ENCODE measurements at regions not wholly inside any gene's neighbourhood (a gene's known extent, or its start where the extent isn't known, plus 50 kb on each side); places are given as distances from the start of the nearest gene placed in this dataset.

DNA sequence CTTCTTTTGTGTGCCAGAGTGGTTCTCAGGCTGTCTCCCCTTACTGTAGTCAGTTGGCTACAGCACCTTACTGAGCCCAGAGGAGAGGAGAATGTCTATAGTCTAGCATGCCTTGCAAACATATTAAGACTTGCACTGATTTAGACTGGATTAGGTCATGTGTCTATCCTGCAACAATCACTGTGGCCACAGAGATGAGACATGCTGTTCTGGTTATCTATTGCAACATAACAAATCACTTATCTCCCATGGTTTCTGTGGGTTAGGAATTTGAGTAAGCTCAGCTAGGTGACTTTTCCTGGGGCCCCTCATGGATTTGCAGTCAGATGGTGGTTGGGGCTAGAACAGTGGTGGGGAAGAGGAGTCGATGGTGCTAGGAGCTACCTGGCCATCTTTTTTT is 261.3 kb downstream of the SOD2 start:
- no peak overlapping the region for H3K23ac ChIP-seq (ENCODE audit: low read length in 2 of 2)
- DNase-seq: no peak
- H2AK5ac ChIP-seq (ENCODE audit: low read length, severe bottlenecking): no peak overlapping the region
- H4K91ac ChIP-seq (ENCODE audit: low read length): no peak overlapping the region
- no peak overlapping the region for H3K4me2 ChIP-seq (ENCODE audit: low read length, poor library complexity, severe bottlenecking)
- peaks cover 25% of the 10 kb centered on the region for H3K9me3 ChIP-seq (ENCODE audit: control insufficient read depth, low read length)
- WGBS: 63% methylated on average over 1 of the region's 1 CpG
- no peaks in the 10 kb centered on the region for H3K79me1 ChIP-seq (replicated peaks; ENCODE audit: low read length, poor library complexity, severe bottlenecking)
- no peak overlapping the region for H4K8ac ChIP-seq (ENCODE audit: low read length)
- no peak overlapping the region for H3K9ac ChIP-seq (ENCODE audit: low read length)
- no peak overlapping the region for H2BK5ac ChIP-seq (ENCODE audit: low read depth, low read length, poor library complexity, severe bottlenecking)
- no peaks in the 10 kb centered on the region for H3K4me1 ChIP-seq (ENCODE audit: control insufficient read depth, insufficient read depth, low read depth, low read length)
- peaks cover 0 to 7% of the 10 kb centered on the region in 2 experiments for H3K27me3 ChIP-seq (ENCODE audit: control insufficient read depth in 1 of 2, insufficient read depth in 1 of 2, low read length in 2 of 2)
- no peak overlapping the region for H3K4ac ChIP-seq (ENCODE audit: low read depth in 1 of 2, low read length in 2 of 2)
- H3K4me3 ChIP-seq (ENCODE audit: insufficient read depth in 1 of 2, low read depth in 1 of 2, low read length in 2 of 2): no peak overlapping the region
- no peak overlapping the region for H3K18ac ChIP-seq (ENCODE audit: low read depth in 1 of 2, low read length in 2 of 2)
- no peak overlapping the region for H2BK15ac ChIP-seq (ENCODE audit: low read depth, poor library complexity, severe bottlenecking)
- no peak overlapping the region for H2AFZ ChIP-seq (ENCODE audit: low read depth, low read length)
- no peak overlapping the region for H2BK12ac ChIP-seq (ENCODE audit: low read length in 2 of 2)
- H2BK120ac ChIP-seq (ENCODE audit: low read depth, low read length): no peak overlapping the region
- H3K14ac ChIP-seq (ENCODE audit: low read length in 2 of 2): no peak overlapping the region
- H3K36me3 ChIP-seq (ENCODE audit: control insufficient read depth in 1 of 2, insufficient read depth in 2 of 2, low read depth in 1 of 2, low read length in 2 of 2): no peaks in the 10 kb centered on the region
- no peak overlapping the region for H3K27ac ChIP-seq (ENCODE audit: low read length, poor library complexity, severe bottlenecking)

DNA sequence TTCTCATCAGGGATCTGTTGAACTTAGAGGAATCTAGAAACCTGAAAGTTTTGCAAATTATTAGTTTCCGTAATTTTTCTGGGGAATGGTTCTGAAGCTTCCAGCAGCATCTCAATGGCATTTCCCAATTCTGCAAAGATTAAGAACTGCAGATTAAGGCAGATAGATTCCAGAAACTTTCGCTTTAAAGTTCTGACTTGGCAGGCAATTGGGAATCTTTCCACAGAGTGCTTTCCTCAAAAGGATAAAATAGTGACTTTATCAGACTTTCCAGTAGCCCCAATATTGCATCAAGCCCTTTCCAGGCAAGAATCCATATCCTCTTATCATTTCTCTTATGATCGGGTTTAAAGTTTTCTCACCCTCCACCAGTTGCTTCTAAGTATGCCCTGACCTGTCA is 261.1 kb downstream of the FNDC1 start:
- H3K23ac ChIP-seq (ENCODE audit: low read length in 2 of 2): no peak overlapping the region
- H2BK120ac ChIP-seq (ENCODE audit: low read depth, low read length): no peak overlapping the region
- H3K4me1 ChIP-seq (ENCODE audit: control insufficient read depth, insufficient read depth, low read depth, low read length): no peaks in the 10 kb centered on the region
- no peak overlapping the region for H2BK15ac ChIP-seq (ENCODE audit: low read depth, poor library complexity, severe bottlenecking)
- H2BK12ac ChIP-seq (ENCODE audit: low read length in 2 of 2): no peak overlapping the region
- peaks cover 25% of the 10 kb centered on the region for H3K9me3 ChIP-seq (ENCODE audit: control insufficient read depth, low read length)
- WGBS: 68% methylated on average over 3 of the region's 3 CpGs
- no peak overlapping the region for H3K14ac ChIP-seq (ENCODE audit: low read length in 2 of 2)
- no peak overlapping the region for H3K4me2 ChIP-seq (ENCODE audit: low read length, poor library complexity, severe bottlenecking)
- H4K91ac ChIP-seq (ENCODE audit: low read length): no peak overlapping the region
- H3K4ac ChIP-seq (ENCODE audit: low read depth in 1 of 2, low read length in 2 of 2): no peak overlapping the region
- no peak overlapping the region for H3K9ac ChIP-seq (ENCODE audit: low read length)
- H2AFZ ChIP-seq (ENCODE audit: low read depth, low read length): no peak overlapping the region
- no peak overlapping the region for H2AK5ac ChIP-seq (ENCODE audit: low read length, severe bottlenecking)
- no peak overlapping the region for H3K27ac ChIP-seq (ENCODE audit: low read length, poor library complexity, severe bottlenecking)
- H3K4me3 ChIP-seq (ENCODE audit: insufficient read depth in 1 of 2, low read depth in 1 of 2, low read length in 2 of 2): peak overlapping the region in 1 of 2 experiments; percentile 40
- no peaks in the 10 kb centered on the region for H3K79me1 ChIP-seq (replicated peaks; ENCODE audit: low read length, poor library complexity, severe bottlenecking)
- DNase-seq: no peak
- H3K36me3 ChIP-seq (ENCODE audit: control insufficient read depth in 1 of 2, insufficient read depth in 2 of 2, low read depth in 1 of 2, low read length in 2 of 2): no peaks in the 10 kb centered on the region
- H3K27me3 ChIP-seq (ENCODE audit: control insufficient read depth in 1 of 2, insufficient read depth in 1 of 2, low read length in 2 of 2): no peaks in the 10 kb centered on the region
- H4K8ac ChIP-seq (ENCODE audit: low read length): no peak overlapping the region
- H3K18ac ChIP-seq (ENCODE audit: low read depth in 1 of 2, low read length in 2 of 2): no peak overlapping the region
- H2BK5ac ChIP-seq (ENCODE audit: low read depth, low read length, poor library complexity, severe bottlenecking): no peak overlapping the region

- DNase-seq: no peak
- Histone ChIP-seq H3K18ac (ENCODE audit: low read depth in 1 of 2, low read length in 2 of 2) (no peak overlapping the region), H3K36me3 (ENCODE audit: control insufficient read depth in 1 of 2, insufficient read depth in 2 of 2, low read depth in 1 of 2, low read length in 2 of 2) (no peaks in the 10 kb centered on the region), H3K4me2 (ENCODE audit: low read length, poor library complexity, severe bottlenecking) (no peak overlapping the region), H3K27ac (ENCODE audit: low read length, poor library complexity, severe bottlenecking) (no peak overlapping the region), H2BK12ac (ENCODE audit: low read length in 2 of 2) (no peak overlapping the region), H3K9me3 (ENCODE audit: control insufficient read depth, low read length) (peaks cover 19% of the 10 kb centered on the region), H2BK15ac (ENCODE audit: low read depth, poor library complexity, severe bottlenecking) (no peak overlapping the region), H4K91ac (ENCODE audit: low read length) (no peak overlapping the region), H3K23ac (ENCODE audit: low read length in 2 of 2) (no peak overlapping the region), H3K4me3 (ENCODE audit: insufficient read depth in 1 of 2, low read depth in 1 of 2, low read length in 2 of 2) (no peak overlapping the region), H2BK5ac (ENCODE audit: low read depth, low read length, poor library complexity, severe bottlenecking) (no peak overlapping the region), H2AK5ac (ENCODE audit: low read length, severe bottlenecking) (no peak overlapping the region), H3K4me1 (ENCODE audit: control insufficient read depth, insufficient read depth, low read depth, low read length) (no peaks in the 10 kb centered on the region), H2AFZ (ENCODE audit: low read depth, low read length) (no peak overlapping the region), H4K8ac (ENCODE audit: low read length) (no peak overlapping the region), H2BK120ac (ENCODE audit: low read depth, low read length) (no peak overlapping the region), H3K14ac (ENCODE audit: low read length in 2 of 2) (no peak overlapping the region), H3K27me3 (ENCODE audit: control insufficient read depth in 1 of 2, insufficient read depth in 1 of 2, low read length in 2 of 2) (no peaks in the 10 kb centered on the region), H3K79me1 (replicated peaks; ENCODE audit: low read length, poor library complexity, severe bottlenecking) (no peaks in the 10 kb centered on the region), H3K9ac (ENCODE audit: low read length) (no peak overlapping the region), H3K4ac (ENCODE audit: low read depth in 1 of 2, low read length in 2 of 2) (no peak overlapping the region)
- 26% methylated on average over 2 of the region's 2 CpGs for WGBS
These were observed 260.2 kb downstream of the FNDC1 start for GRCh38 chr6:159429433-159429832.

- Histone ChIP-seq H3K27me3 (ENCODE audit: control insufficient read depth in 1 of 2, insufficient read depth in 1 of 2, low read length in 2 of 2) (no peaks in the 10 kb centered on the region), H3K27ac (ENCODE audit: low read length, poor library complexity, severe bottlenecking) (no peak overlapping the region), H3K4me2 (ENCODE audit: low read length, poor library complexity, severe bottlenecking) (no peak overlapping the region), H3K18ac (ENCODE audit: low read depth in 1 of 2, low read length in 2 of 2) (no peak overlapping the region), H3K9ac (ENCODE audit: low read length) (no peak overlapping the region), H2AK5ac (ENCODE audit: low read length, severe bottlenecking) (no peak overlapping the region), H3K9me3 (ENCODE audit: control insufficient read depth, low read length) (peaks cover 6% of the 10 kb centered on the region), H3K23ac (ENCODE audit: low read length in 2 of 2) (no peak overlapping the region), H3K14ac (ENCODE audit: low read length in 2 of 2) (no peak overlapping the region), H3K79me1 (replicated peaks; ENCODE audit: low read length, poor library complexity, severe bottlenecking) (no peaks in the 10 kb centered on the region), H2BK120ac (ENCODE audit: low read depth, low read length) (no peak overlapping the region), H4K91ac (ENCODE audit: low read length) (no peak overlapping the region), H2BK15ac (ENCODE audit: low read depth, poor library complexity, severe bottlenecking) (no peak overlapping the region), H2AFZ (ENCODE audit: low read depth, low read length) (no peak overlapping the region), H3K4ac (ENCODE audit: low read depth in 1 of 2, low read length in 2 of 2) (no peak overlapping the region), H3K4me3 (ENCODE audit: insufficient read depth in 1 of 2, low read depth in 1 of 2, low read length in 2 of 2) (no peak overlapping the region), H2BK12ac (ENCODE audit: low read length in 2 of 2) (no peak overlapping the region), H3K36me3 (ENCODE audit: control insufficient read depth in 1 of 2, insufficient read depth in 2 of 2, low read depth in 1 of 2, low read length in 2 of 2) (no peaks in the 10 kb centered on the region), H4K8ac (ENCODE audit: low read length) (no peak overlapping the region), H2BK5ac (ENCODE audit: low read depth, low read length, poor library complexity, severe bottlenecking) (no peak overlapping the region), H3K4me1 (ENCODE audit: control insufficient read depth, insufficient read depth, low read depth, low read length) (no peaks in the 10 kb centered on the region)
- 71% methylated on average over 3 of the region's 3 CpGs for WGBS
- DNase-seq: no peak
These were observed 258.6 kb downstream of the FNDC1 start for GRCh38 chr6:159427771-159428170.
